Activated CD8-positive, alpha-beta memory T cell treated with anti-CD3 and anti-CD28 coated beads for 24 hours (primary cell): ENCODE measurements at regions not wholly inside any gene's neighbourhood (a gene's known extent, or its start where the extent isn't known, plus 50 kb on each side); places are given as distances from the start of the nearest gene placed in this dataset.

Source experiments
- DNase-seq: peaks from one replicate; pipeline ENCODE4 v3.0.0-alpha.2; 2020

DNA sequence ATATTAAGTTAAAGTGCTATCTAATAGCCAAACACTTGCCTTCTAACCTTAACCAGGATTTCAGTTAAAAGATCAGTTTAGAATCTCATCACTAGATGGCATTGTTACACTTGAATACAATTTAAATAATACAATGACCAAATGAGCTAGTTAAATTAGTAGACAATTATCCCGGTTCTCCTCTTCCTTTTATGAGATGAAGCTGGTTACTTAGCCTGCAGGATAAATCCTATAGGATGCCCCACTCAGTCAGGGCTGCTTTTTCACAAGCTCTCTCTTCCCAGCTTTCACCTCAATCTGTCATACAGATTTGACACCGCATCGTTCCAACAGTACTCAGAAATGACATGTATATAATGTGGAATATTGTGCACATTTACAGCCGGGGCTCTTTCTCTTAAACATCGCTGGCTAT, 678.8 kb downstream of the KCNJ3 start:
- no peak for DNase-seq

DNA sequence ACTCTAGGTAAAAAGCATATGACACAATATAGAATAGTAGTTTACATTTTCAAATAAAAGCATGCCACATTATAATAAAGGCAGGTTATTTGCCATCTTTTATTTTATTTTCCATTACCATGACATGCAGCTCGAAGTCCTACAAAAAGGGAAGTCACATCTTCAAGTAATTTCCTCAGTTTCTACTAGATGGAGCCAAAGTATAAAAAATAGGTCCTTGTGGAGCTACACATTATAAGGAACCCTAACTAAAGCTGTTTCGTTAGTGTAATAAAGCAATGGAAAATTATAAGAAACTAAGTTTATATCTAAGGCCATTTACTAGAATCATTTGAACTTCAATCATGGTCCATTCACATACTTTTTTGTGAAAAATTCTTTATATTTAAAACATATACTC, 674.5 kb downstream of the KCNJ3 start:
- no peak for DNase-seq

- no peak for DNase-seq
Measured at GRCh38 chr2:155368934-155369333, 670.4 kb downstream of the KCNJ3 start.

DNA sequence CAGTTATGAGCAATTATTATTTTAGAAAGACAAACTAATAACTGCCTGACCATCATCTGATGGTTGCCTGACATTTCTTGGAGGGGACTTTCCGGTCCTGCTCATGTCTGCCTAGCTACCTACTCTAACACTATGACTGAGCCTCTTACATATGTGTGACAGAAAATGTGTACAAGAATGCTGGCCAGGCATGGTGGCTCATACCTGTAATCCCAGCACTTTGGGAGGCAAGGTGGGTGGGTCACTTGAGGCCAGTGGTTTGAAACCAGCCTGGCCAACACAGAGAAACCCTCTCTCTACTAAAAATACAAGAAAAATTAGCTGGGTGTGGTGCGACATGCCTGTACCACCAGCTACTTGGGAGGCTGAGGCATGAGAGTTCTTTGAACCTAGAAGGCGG, 666.3 kb downstream of the KCNJ3 start:
- DNase-seq: no peak

DNA sequence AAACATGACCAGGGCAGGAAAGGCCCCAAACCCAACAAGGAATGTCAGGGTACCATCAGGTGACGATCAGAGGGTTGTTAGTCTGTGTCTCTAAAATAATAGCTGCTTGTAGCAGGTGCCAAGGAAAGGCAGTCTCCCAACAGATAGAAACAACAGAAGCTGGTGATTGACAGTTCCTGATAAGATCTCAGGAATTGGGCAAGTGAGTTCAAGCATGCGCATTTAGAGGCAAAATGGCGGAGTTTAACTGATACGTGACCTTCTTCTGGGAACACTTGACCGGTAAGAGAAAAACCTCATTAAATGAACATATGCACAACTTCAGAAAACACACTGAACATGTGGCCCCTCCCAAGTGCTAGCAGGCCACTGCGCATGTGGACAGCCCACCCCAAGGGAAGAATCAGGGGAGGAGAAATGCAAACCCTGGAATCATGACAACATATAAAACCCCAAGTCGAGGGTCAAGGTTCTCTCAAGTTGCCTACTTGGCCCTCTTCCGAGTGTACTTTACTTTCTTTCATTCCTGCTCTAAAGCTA, 664.9 kb downstream of the KCNJ3 start:
- DNase-seq: no peak

- no peak for DNase-seq
Measured at GRCh38 chr2:155357172-155357571, 658.7 kb downstream of the KCNJ3 start.

DNA sequence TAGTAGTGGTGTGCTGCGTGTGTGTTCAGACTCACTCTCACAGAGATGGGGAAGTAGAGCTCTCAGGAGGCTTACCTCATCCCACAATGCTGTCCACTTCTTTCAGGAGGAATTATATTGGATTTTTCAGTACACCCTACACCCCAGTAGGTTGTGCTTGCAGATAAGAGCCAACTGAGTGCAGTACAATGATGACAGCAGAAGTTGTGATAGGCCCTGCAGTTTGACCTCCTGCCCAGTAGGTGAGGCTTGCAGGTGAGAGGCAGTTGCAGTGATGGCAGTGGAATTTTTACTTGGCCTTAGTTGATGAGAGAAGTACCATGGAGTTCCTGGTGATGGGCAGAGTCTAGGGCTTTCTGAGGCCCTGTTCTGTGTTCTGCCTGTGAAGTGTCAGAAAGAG, 657.8 kb downstream of the KCNJ3 start:
- no peak for DNase-seq

DNA sequence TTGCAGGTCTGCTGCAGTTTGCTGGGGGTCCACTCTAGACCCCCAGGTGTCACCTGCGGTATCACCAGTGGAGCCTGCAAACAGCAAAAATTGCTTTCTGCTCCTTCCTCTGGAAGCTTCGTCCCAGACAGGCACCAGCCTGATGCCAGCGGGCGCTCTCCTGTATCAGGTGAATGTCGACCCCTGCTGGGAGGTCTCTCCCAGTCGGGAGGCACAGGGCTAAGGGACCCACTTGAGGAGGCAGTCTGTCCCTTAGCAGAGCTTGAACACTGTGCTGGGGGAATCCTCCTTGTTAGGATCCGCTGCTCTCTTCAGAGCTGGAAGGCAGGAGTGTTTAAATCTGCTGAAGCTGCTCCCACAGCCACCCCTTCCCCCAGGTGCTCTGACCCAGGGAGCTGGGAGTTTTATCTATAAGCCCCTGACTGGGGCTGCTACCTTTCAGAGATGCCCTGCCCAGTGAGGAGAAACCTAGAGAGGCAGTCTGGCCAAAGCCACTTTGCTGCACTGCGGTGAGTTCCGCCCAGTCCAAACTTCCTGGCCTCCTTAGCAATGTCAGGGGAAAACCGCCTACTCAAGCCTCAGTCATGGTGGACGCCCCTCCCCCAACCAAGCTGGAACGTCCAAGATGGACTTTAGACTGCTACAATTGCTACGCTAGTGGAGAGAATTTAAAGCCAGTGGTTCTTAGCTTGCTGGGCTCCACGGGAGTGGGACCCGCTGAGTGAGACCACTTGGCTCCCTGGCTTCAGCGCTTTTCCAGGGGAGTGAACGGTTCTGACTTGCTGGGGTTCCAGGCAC, 652.5 kb downstream of the KCNJ3 start:
- DNase-seq: no peak

GRCh38 chr2:155332016-155332415, 633.5 kb downstream of the KCNJ3 start:
- DNase-seq: no peak

DNA sequence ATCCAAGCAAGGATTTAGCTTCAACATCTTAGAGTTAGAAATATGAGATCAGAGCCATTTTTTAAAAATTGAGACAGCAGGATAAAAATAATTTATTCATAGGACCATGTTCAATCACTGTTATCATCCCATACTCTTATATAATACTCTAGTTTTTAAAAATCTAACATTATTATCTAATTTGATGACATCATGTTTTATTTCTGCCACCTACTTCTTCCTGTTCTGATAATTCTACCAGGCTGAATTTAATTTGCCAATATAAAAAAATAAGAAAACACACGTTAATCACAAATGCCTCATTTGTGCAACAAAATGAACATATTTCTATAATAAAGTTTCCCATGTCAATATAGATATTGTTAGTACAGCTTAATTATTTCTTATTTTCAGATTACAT, 621.7 kb downstream of the KCNJ3 start:
- no peak for DNase-seq

GRCh38 chr2:155318710-155319109, 620.2 kb downstream of the KCNJ3 start:
- no peak for DNase-seq

DNA sequence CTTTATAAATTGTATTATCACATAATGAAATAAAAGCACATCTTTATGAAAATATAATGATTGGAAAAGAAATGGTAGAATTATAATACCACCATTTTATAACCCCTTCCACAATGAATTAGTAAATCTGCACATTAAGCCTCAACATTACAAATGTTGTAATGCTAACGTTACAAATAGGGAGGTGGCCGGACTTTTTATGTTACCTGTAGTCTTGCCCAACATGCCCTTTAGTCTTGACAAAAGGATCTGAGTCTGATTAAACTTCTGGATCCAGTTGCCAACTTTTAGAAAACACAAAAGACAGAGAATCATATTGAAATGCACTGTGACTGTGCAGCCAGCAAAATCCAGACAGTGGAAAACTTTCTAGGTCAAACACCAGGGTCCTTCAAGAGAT, 617.3 kb downstream of the KCNJ3 start:
- no peak for DNase-seq

- no peak for DNase-seq
Measured at GRCh38 chr2:155310589-155310988, 612.1 kb downstream of the KCNJ3 start.

DNA sequence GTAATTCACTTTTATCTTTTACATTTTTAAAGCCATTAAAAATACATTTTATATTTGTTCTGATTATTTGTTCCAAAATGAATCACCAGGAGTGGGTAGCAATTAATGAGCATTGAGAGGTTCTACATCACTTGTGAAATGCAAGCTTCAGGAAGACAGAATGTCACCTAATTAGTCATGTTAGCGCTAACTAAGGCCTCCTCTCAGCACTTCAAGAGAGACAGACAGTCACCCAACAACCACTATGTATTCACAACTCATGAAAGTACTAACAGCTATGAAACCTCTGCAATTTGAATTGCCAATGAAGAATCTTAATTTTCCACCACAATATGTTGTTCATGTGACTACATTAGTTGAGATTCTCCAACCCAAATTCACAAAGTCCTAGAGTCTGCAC, 611.0 kb downstream of the KCNJ3 start:
- no peak for DNase-seq

- DNase-seq: no peak
Measured at GRCh38 chr2:155308367-155309009, 610.0 kb downstream of the KCNJ3 start.

DNA sequence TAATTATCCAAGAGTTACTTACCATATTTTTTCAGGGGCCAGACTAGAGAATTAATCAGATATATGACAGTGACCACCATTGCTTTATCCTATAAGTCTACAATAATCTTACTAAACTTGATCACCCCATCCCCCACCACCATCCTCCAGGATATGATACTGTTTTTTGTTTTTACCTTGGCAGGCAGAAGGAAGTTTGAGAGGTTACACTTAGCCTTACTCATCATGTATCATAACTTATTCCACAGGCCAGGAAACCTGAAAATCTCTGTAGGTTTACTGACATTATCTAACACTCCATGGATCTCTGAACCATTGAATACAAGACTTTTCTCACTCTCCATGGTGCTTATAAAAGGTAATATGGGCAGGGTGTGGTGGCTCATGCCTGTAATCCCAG, 602.7 kb downstream of the KCNJ3 start:
- DNase-seq: no peak

DNA sequence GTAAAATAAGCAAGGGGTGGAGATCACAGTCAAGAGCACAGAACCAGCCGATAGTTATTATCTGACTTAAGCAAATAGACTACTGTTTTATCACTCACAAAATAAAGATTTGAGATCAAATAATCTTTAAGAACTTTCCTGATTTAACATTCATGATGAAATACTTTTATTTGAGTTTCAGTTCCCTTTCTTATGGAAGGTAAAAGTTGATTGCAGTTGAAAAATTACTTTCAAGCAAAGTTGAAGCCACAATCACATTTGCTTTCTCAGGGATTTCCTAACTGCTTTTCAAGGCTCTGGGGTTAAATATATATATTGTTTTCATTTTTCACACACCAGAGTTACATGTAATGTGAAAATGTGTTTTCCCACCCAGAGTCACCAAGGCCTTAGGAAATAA, 599.5 kb downstream of the KCNJ3 start:
- DNase-seq: no peak

DNA sequence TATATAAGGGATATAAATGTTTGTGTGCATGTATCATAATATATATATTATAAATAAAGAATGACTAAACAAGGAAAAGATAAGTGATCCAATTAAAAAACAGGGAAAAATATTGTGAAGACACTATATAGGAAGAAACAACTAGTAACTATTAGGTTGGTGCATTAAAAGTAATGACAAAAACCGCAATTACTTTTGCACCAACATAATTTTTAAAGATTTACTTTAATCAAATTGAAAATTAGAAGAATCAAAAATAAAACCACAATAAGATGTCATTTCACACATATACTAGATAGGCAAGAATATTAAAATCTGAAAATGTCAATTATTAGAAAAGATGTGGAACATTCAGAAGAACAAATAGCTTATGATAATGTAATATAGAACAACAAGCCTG, 595.9 kb downstream of the KCNJ3 start:
- DNase-seq: no peak

DNA sequence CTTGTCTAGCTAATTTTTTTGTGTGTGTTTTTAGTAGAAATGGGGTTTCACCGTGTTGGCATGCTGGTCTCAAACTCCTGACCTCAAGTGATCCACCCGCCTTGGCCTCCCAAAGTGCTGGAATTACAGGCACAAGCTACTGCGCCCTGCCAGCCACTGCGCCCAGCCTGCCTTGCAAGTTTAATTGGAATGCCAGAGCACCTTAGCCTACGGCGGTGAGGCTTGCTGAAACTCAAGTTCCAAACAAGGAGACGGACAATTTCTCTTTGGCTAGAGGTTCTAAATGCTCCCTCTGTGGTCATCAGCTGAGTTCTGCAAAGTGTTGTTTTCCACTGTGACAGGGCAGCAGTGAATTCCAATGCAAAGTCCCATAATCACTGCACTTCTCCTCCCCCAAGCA, 583.4 kb downstream of the KCNJ3 start:
- no peak for DNase-seq

DNA sequence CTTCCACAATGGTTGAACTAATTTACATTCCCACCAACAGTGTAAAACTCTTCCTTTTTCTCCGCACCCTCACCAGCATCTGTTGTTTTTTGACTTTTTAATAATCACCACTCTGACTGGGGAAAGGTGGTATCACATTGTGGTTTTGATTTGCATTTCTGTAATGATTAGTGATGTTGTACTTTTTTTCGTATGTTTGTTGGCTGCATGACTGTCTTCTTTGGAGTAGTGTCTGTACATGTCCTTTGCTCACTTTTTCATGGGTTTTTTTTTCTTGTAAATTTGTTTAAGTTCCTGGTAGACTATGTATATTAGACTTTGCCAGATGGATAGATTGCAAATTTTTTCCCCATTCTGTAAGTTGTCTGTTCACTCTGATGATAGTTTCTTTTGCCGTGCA, 574.8 kb downstream of the KCNJ3 start:
- no peak for DNase-seq

DNA sequence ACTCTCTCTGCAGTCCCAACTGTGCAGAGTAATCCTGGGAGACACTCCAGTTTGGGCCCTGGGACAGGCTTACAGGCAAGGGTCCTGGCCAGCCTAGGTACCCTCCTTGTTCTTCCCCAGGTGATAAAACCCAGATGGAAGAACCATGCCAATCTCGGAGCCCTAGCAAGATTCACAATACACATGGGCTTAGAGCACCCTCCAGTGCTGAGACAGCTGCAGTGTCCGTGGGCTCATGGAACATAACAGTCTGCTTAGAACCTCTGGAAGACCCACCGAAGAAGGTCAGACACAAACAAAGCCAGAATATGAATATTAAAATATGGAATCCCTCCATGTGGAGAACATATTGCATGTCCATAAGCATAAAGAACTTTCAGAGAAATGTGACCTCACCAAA, 568.1 kb downstream of the KCNJ3 start:
- DNase-seq: no peak

DNA sequence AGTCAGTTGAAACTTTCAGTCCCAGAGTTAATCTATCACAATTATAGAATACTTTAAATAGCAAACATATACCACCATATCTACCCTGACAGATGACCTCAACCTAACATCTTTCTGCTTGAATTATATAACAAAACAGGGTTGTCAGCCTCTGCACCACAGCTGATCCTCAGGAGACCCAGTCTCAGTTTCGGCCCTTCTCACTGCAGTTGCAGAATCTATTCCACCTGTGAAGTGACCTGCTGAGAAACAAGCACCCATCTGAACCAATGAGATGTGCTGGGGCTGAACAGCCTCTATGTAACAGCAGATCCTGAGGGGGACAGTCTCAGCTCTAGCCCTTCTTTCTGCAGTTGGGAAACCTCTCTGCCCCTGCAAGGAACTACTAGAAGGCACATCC, 567.6 kb downstream of the KCNJ3 start:
- no peak for DNase-seq

DNA sequence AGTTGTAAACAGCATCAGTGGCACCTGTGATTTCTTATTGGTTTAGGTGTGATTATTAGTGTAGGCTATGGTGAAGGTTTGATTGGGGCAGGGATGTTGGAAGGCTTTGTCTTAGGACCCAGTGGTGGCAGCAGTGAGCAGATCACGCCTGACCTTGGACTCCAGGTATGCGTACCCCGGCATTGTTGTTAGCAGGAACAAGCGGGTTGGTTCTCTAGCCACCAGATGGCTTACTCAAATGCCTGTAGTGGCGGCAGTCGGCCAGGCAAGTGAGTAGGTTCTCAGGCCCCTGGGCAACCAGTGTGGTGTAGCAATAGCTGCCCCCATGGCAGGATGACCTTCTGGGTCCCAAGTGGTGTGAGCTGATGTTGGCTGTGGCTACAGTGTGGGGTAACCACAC, 558.3 kb downstream of the KCNJ3 start:
- no peak for DNase-seq

DNA sequence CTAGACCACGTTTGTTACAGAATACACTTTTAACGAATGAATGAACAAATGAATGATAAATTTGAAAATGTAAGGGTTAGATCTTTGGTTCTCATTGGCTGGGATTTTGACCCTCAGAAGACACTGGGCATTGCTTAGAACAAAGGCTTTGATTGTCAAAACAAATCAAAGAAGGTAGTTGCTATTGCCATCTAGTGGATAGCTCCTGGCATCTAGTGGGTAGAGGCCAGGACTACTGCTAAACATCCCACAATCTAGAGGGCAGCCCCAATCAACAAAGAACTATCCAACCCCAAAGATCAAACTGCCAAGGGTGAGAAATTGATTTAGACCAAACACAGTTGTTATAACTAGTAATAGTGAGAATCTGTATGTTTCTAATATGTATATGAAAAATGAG, 552.3 kb downstream of the KCNJ3 start:
- DNase-seq: no peak

- no peak for DNase-seq
Measured at GRCh38 chr2:155240176-155240575, 541.7 kb downstream of the KCNJ3 start.
